CD4-positive, alpha-beta memory T cell (primary cell): ENCODE measurements at regions not wholly inside any gene's neighbourhood (a gene's known extent, or its start where the extent isn't known, plus 50 kb on each side); places are given as distances from the start of the nearest gene placed in this dataset.

Experiments used
- CTCF ChIA-PET: fragments of 350-600 bp; sonication (Branson Sonifier 250); formaldehyde crosslinking; loops from one replicate; lab custom pipeline; 2021; ENCODE audit warnings: inconsistent platforms; ENCODE audit not compliant: partially characterized antibody; lab: Charles Lee
- POLR2A ChIA-PET: fragments of 350-600 bp; sonication (Branson Sonifier 250); formaldehyde crosslinking; loops from one replicate; lab custom pipeline; 2021; ENCODE audit not compliant: partially characterized antibody; lab: Charles Lee
- DNase-seq, 5 donors: peaks; one replicate each; pipeline versions ENCODE4 v3.0.0 to v3.0.0-alpha.2; 2020 to 2022; ENCODE audit warnings: mixed read lengths in 1 of 5
- H3K27ac ChIP-seq: one replicate; pipeline ENCODE4 v1.7.0; 2013; ENCODE audit warnings: low read depth, low read length
- H3K27me3 ChIP-seq: 2 replicates; pipeline ENCODE4 v1.7.0; 2013; ENCODE audit warnings: mild to moderate bottlenecking, low read length, moderate library complexity; ENCODE audit not compliant: insufficient read depth
- H3K36me3 ChIP-seq: 2 replicates; pipeline ENCODE4 v1.7.0; 2013; ENCODE audit warnings: mild to moderate bottlenecking, low read length, moderate library complexity; ENCODE audit not compliant: insufficient read depth
- H3K4me1 ChIP-seq: 2 replicates; pipeline ENCODE4 v1.7.0; 2013; ENCODE audit warnings: mild to moderate bottlenecking, low read length, moderate library complexity; ENCODE audit not compliant: insufficient read depth
- H3K4me3 ChIP-seq, 2 donors: one replicate each; pipeline ENCODE4 v1.7.0; 2013; ENCODE audit warnings: low read length in 2 of 2, mild to moderate bottlenecking in 1 of 2
- H3K9me3 ChIP-seq, 2 donors: one replicate each; pipeline ENCODE4 v1.7.0; 2013; ENCODE audit warnings: low read length in 2 of 2, control low read depth in 1 of 2; ENCODE audit not compliant: control insufficient read depth in 1 of 2
- H3K27ac Mint-ChIP-seq, 7 donors: one replicate each; pipeline ENCODE4 v1.8.0; 2020 to 2021; ENCODE audit warnings: mixed read lengths in 7 of 7, mild to moderate bottlenecking in 6 of 7, inconsistent platforms in 3 of 7, moderate library complexity in 3 of 7
- H3K27me3 Mint-ChIP-seq, 2 donors: one replicate each; pipeline ENCODE4 v1.8.0; 2020 to 2021; ENCODE audit warnings: mixed read lengths in 2 of 2
- H3K36me3 Mint-ChIP-seq, 2 donors: one replicate each; pipeline ENCODE4 v1.8.0; 2020 to 2021; ENCODE audit warnings: mixed read lengths in 2 of 2, inconsistent platforms in 1 of 2, mild to moderate bottlenecking in 1 of 2
- H3K4me1 Mint-ChIP-seq, 4 donors: one replicate each; pipeline ENCODE4 v1.8.0; 2020 to 2021; ENCODE audit warnings: mixed read lengths in 4 of 4, mild to moderate bottlenecking in 1 of 4
- H3K4me3 Mint-ChIP-seq, 8 donors: one replicate each; pipeline ENCODE4 v1.8.0; 2020 to 2021; ENCODE audit warnings: mixed read lengths in 8 of 8, mild to moderate bottlenecking in 7 of 8, moderate library complexity in 6 of 8, inconsistent platforms in 3 of 8
- H3K9me3 Mint-ChIP-seq, 8 donors: one replicate each; pipeline ENCODE4 v1.8.0; 2020 to 2021; ENCODE audit warnings: mixed read lengths in 8 of 8, mild to moderate bottlenecking in 5 of 8, inconsistent platforms in 3 of 8, moderate library complexity in 1 of 8
- intact Hi-C: fragments of 100-400 bp; cut with micrococcal nuclease; formaldehyde crosslinking; loops from one replicate; pipeline ENCODE4 v1.15.1; 2023

- ChIA-PET CTCF (interaction anchor here (0.6 to 3.7 kb wide), 37 partner anchors 10 to 1147 kb away, joined by 3 to 38 read pairs (median 4); partner anchors contain the start of gene TLE3), POLR2A (interaction anchor here (1.3 to 1.5 kb wide), 3 partner anchors 519 to 891 kb away, joined by 3 to 11 read pairs (median 4); partner anchors contain the start of gene TLE3)
- Mint-ChIP-seq H3K27ac (peak overlapping the region in 2 of 7 donors; percentile 25 to 38), H3K4me1 (peaks cover 18 to 41% (median 33%) of the 10 kb centered on the region in 4 donors), H3K4me3 (peak overlapping the region in 1 of 8 donors; percentile 37), H3K9me3 (no peaks in the 10 kb centered on the region), H3K36me3 (no peaks in the 10 kb centered on the region), H3K27me3 (peaks cover 0 to 1% of the 10 kb centered on the region in 2 donors)
- H3K9me3 ChIP-seq: no peaks in the 10 kb centered on the region
- intact Hi-C loops: loop anchor here (1.0 to 5.0 kb wide), 9 partner anchors 136 to 912 kb away; no protein-coding TSS in a partner anchor
- no peak overlapping the region for H3K27ac ChIP-seq
- H3K4me3 ChIP-seq: no peak overlapping the region
- H3K27me3 ChIP-seq: no peaks in the 10 kb centered on the region
- H3K4me1 ChIP-seq: peaks cover 35% of the 10 kb centered on the region
- peak; percentile 59 to 64 (median 61) for DNase-seq
- H3K36me3 ChIP-seq: no peaks in the 10 kb centered on the region
Observed at GRCh38 chr15:69576035-69576526, 123.5 kb downstream of the RPLP1 start.

- ChIA-PET POLR2A (interaction anchor here (0.6 to 1.5 kb wide), 6 partner anchors 108 to 890 kb away, joined by 3 to 11 read pairs (median 4); partner anchors contain the start of gene TLE3), CTCF (interaction anchor here (0.7 to 3.7 kb wide), 31 partner anchors 9 to 1146 kb away, joined by 3 to 38 read pairs (median 4); partner anchors contain the start of gene TLE3)
- intact Hi-C loops: loop anchor here (1.0 to 5.0 kb wide), 9 partner anchors 135 to 911 kb away; no protein-coding TSS in a partner anchor
Observed at GRCh38 chr15:69576948-69577351, 124.3 kb downstream of the RPLP1 start.

GRCh38 chr15:69577397-69577796, 124.8 kb downstream of the RPLP1 start:
- CTCF ChIA-PET: interaction anchor here (0.7 to 3.7 kb wide), 16 partner anchors 9 to 958 kb away, joined by 3 to 38 read pairs (median 6); partner anchors contain the start of gene TLE3
- Histone ChIP-seq H3K4me3 (no peak overlapping the region), H3K36me3 (no peaks in the 10 kb centered on the region), H3K27me3 (no peaks in the 10 kb centered on the region), H3K4me1 (peaks cover 35% of the 10 kb centered on the region), H3K9me3 (no peaks in the 10 kb centered on the region), H3K27ac (no peak overlapping the region)
- Mint-ChIP-seq H3K27ac (peak overlapping the region in 1 of 7 donors; percentile 3), H3K27me3 (no peaks in the 10 kb centered on the region), H3K36me3 (no peaks in the 10 kb centered on the region), H3K4me1 (peaks cover 18 to 41% (median 33%) of the 10 kb centered on the region in 4 donors), H3K4me3 (no peak overlapping the region), H3K9me3 (no peaks in the 10 kb centered on the region)
- no peak for DNase-seq
- intact Hi-C loops: loop anchor here (2.0 to 5.0 kb wide), 4 partner anchors 135 to 635 kb away; no protein-coding TSS in a partner anchor
- POLR2A ChIA-PET: interaction anchor here (0.6 to 1.1 kb wide), 3 partner anchors 109 to 136 kb away, joined by 3 to 4 read pairs (median 3); no protein-coding TSS in a partner anchor

More at GRCh38 chr15:69576948-69577351, 124.3 kb downstream of the RPLP1 start:
- Mint-ChIP-seq H3K9me3 (no peaks in the 10 kb centered on the region), H3K36me3 (no peaks in the 10 kb centered on the region), H3K27ac (peak overlapping the region in 1 of 7 donors; percentile 3), H3K27me3 (no peaks in the 10 kb centered on the region), H3K4me1 (peaks cover 18 to 41% (median 33%) of the 10 kb centered on the region in 4 donors), H3K4me3 (peak overlapping the region in 1 of 8 donors; percentile 29)
- H3K27me3 ChIP-seq: no peaks in the 10 kb centered on the region
- peaks cover 35% of the 10 kb centered on the region for H3K4me1 ChIP-seq
- H3K36me3 ChIP-seq: no peaks in the 10 kb centered on the region
- H3K27ac ChIP-seq: no peak overlapping the region
- no peaks in the 10 kb centered on the region for H3K9me3 ChIP-seq
- H3K4me3 ChIP-seq: no peak overlapping the region
- DNase-seq: no peak

- peaks cover 35% of the 10 kb centered on the region for H3K4me1 ChIP-seq
- no peak overlapping the region for H3K4me3 Mint-ChIP-seq
- POLR2A ChIA-PET: no interaction called here
Observed at GRCh38 chr15:69578252-69578651, 125.6 kb downstream of the RPLP1 start.

GRCh38 chr15:69578787-69579583, 126.4 kb downstream of the RPLP1 start:
- Histone ChIP-seq H3K27me3 (no peaks in the 10 kb centered on the region), H3K9me3 (no peaks in the 10 kb centered on the region), H3K4me1 (peaks cover 28% of the 10 kb centered on the region), H3K4me3 (no peak overlapping the region), H3K36me3 (no peaks in the 10 kb centered on the region), H3K27ac (no peak overlapping the region)
- Mint-ChIP-seq H3K9me3 (no peaks in the 10 kb centered on the region), H3K4me3 (no peak overlapping the region), H3K27me3 (no peaks in the 10 kb centered on the region), H3K4me1 (peaks cover 17 to 35% (median 28%) of the 10 kb centered on the region in 4 donors), H3K36me3 (no peaks in the 10 kb centered on the region), H3K27ac (peak overlapping the region in 1 of 7 donors; percentile 53)
- CTCF ChIA-PET: interaction anchor here (1.1 kb wide), 1 partner anchor 883 kb away, joined by 3 read pairs; no protein-coding TSS in a partner anchor
- intact Hi-C loops: loop anchor here (5.0 kb wide), 2 partner anchors 133 to 633 kb away; no protein-coding TSS in a partner anchor
- POLR2A ChIA-PET: no interaction called here
- peak in 1 of 5 donors; percentile 2 for DNase-seq

More at GRCh38 chr15:69578252-69578651, 125.6 kb downstream of the RPLP1 start:
- H3K4me3 ChIP-seq: no peak overlapping the region
- no peak overlapping the region for H3K27ac ChIP-seq
- H3K9me3 ChIP-seq: no peaks in the 10 kb centered on the region
- Mint-ChIP-seq H3K36me3 (no peaks in the 10 kb centered on the region), H3K4me1 (peaks cover 18 to 41% (median 33%) of the 10 kb centered on the region in 4 donors), H3K27me3 (no peaks in the 10 kb centered on the region), H3K9me3 (no peaks in the 10 kb centered on the region), H3K27ac (peak overlapping the region in 1 of 7 donors; percentile 72)
- H3K27me3 ChIP-seq: no peaks in the 10 kb centered on the region
- DNase-seq: no peak
- CTCF ChIA-PET: interaction anchor here (3.7 kb wide), 1 partner anchor 887 kb away, joined by 38 read pairs; no protein-coding TSS in a partner anchor
- intact Hi-C loops: loop anchor here (5.0 kb wide), 2 partner anchors 134 to 634 kb away; no protein-coding TSS in a partner anchor
- no peaks in the 10 kb centered on the region for H3K36me3 ChIP-seq

- Histone ChIP-seq H3K27me3 (no peaks in the 10 kb centered on the region), H3K9me3 (no peaks in the 10 kb centered on the region), H3K27ac (no peak overlapping the region), H3K36me3 (no peaks in the 10 kb centered on the region), H3K4me1 (peaks cover 17% of the 10 kb centered on the region), H3K4me3 (no peak overlapping the region)
- no peak for DNase-seq
- Mint-ChIP-seq H3K9me3 (no peaks in the 10 kb centered on the region), H3K27ac (no peak overlapping the region), H3K4me1 (peaks cover 10 to 25% (median 19%) of the 10 kb centered on the region in 4 donors), H3K4me3 (no peak overlapping the region), H3K27me3 (no peaks in the 10 kb centered on the region), H3K36me3 (no peaks in the 10 kb centered on the region)
- intact Hi-C loops: loop anchor here (5.0 kb wide), 2 partner anchors 132 to 632 kb away; no protein-coding TSS in a partner anchor
- ChIA-PET CTCF (interaction anchor here (1.1 kb wide), 1 partner anchor 882 kb away, joined by 3 read pairs; no protein-coding TSS in a partner anchor), POLR2A (no interaction called here)
Observed at GRCh38 chr15:69579950-69580618, 127.5 kb downstream of the RPLP1 start.
